Heart left ventricle (tissue), 13 donors: ENCODE measurements at regions not wholly inside any gene's neighbourhood (a gene's known extent, or its start where the extent isn't known, plus 50 kb on each side); places are given as distances from the start of the nearest gene placed in this dataset.

Source experiments
- POLR2A ChIP-seq, 2 donors: fragments of 450-650 bp; IDR thresholded peaks; one replicate each; pipeline ENCODE4 v1.6.1; 2017; ENCODE audit warnings: antibody characterized with exemption in 2 of 2, mild to moderate bottlenecking in 2 of 2, moderate library complexity in 2 of 2
- TF ChIP-seq, protein P1 (sequence below), 12 donors: fragments of 200-600 bp; sonication (generic) in 4 of 12; IDR thresholded peaks; one replicate each; pipeline versions ENCODE4 v1.5.0 to v1.8.0; 2018 to 2022; ENCODE audit warnings: antibody characterized with exemption in 12 of 12, mild to moderate bottlenecking in 5 of 12
- donor health status: ischemic (EF 13 %, LVEDD 7.1; RV severe dilation, severe dysfunction).
- donor health status: DM: no; HTN: yes; CAD: no.
- donor health status: DM: no; HTN: no; CAD: no.
- donor health status: ischemic (EF 25% LVEDD 6.9; RV normal size, moderate dysfunction).
- donor health status: ischemic (EF 25% LVEDD 5.7; RV mildly dilated, moderate dysfunction).
- donor health status: ischemic (EF 35%, LVEDD 5.7; RV mildly dilated, moderate dysfunction).
- donor health status: nonischemic (EF 11% LVEDD 7.7; RV severe dilation, severe dysfunction).
- donor health status: DM: yes; HTN: yes; CAD: no.
- donor health status: PGD.
- donor health status: ischemic (EF 29% LVEDD 5.4; RV normal size, mild dysfunction).
- donor health status: nonischemic (EF 23%, LVEDD 6.1; RV moderate dilation, normal function).

DNA sequence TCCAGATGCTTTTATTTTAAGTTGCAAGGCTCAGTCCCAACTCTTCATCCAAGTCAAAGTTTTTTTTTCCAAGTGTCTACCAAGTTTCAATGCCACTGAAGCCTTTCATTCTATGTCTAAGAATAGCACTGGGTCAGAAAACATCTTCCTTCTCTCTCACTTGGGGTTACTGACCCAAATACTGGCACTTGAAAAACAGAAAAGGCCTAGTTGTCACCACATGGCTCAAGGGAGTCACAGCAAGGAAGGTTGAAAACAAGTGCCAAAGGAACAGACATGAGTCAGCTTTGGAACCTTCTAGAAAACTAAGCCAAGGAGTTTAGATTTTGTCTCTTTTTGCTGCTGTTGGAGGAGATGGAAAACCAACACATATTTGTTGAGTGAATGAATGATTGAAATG is 146.5 kb downstream of the COPS8 start:
- TF ChIP-seq, protein P1, sequence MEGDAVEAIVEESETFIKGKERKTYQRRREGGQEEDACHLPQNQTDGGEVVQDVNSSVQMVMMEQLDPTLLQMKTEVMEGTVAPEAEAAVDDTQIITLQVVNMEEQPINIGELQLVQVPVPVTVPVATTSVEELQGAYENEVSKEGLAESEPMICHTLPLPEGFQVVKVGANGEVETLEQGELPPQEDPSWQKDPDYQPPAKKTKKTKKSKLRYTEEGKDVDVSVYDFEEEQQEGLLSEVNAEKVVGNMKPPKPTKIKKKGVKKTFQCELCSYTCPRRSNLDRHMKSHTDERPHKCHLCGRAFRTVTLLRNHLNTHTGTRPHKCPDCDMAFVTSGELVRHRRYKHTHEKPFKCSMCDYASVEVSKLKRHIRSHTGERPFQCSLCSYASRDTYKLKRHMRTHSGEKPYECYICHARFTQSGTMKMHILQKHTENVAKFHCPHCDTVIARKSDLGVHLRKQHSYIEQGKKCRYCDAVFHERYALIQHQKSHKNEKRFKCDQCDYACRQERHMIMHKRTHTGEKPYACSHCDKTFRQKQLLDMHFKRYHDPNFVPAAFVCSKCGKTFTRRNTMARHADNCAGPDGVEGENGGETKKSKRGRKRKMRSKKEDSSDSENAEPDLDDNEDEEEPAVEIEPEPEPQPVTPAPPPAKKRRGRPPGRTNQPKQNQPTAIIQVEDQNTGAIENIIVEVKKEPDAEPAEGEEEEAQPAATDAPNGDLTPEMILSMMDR (IDR thresholded peaks at IDR 0.05) = no peak
- TF ChIP-seq POLR2A (IDR thresholded peaks at IDR 0.05) = no peak
